ENCODE measurements at regions not wholly inside any gene's neighbourhood (a gene's known extent, or its start where the extent isn't known, plus 50 kb on each side); places are given as distances from the start of the nearest gene placed in this dataset.
A peak's percentile ranks its signal among the peaks of the same experiment; 100 is the strongest.

GRCh38 chr5:106097340-106097739 is 1573.4 kb downstream of the EFNA5 start:
- H2AFZ ChIP-seq (ENCODE audit: low read length): no peak overlapping the region
- DNase-seq: no peak
- Mint-ChIP-seq H3K9me3 (peaks cover 3 to 6% of the 10 kb centered on the region in 2 experiments; a peak in 2 of 5 replicates), H3K27ac (0 out of 7 replicates have a peak overlapping the region, but pooled peaks of 1 of the 3 experiments have one; percentile 30), H3K27me3 (ENCODE audit: low read depth) (no peaks in the 10 kb centered on the region), H3K4me3 (no peak overlapping the region), H3K36me3 (ENCODE audit: insufficient read depth in 1 of 3, low read depth in 3 of 3) (peaks cover 0 to 5% (median 2%) of the 10 kb centered on the region in 3 experiments; a peak in 4 of 7 replicates), H3K4me1 (peaks cover 3 to 4% of the 10 kb centered on the region in 2 experiments; a peak in 1 of 4 replicates)
- no peaks in the 10 kb centered on the region for H3K27me3 ChIP-seq (ENCODE audit: insufficient read depth, low read length)
- H3K56ac ChIP-seq (ENCODE audit: insufficient read length, low read depth, low read length): no peak overlapping the region
- H3K79me1 ChIP-seq (ENCODE audit: insufficient read depth, low read depth, low read length, poor library complexity, severe bottlenecking): no peaks in the 10 kb centered on the region
- no peak overlapping the region for H2BK5ac ChIP-seq (ENCODE audit: insufficient read length, low read length)
- H3K27ac ChIP-seq (ENCODE audit: insufficient read length, low read depth, low read length): no peak overlapping the region
- H3K23me2 ChIP-seq (ENCODE audit: insufficient read length, low read depth, low read length, poor library complexity, severe bottlenecking): no peaks in the 10 kb centered on the region
- no peak overlapping the region for H4K5ac ChIP-seq (ENCODE audit: insufficient read length, low read depth, low read length)
- H2AK5ac ChIP-seq (ENCODE audit: insufficient read length, low read length): no peak overlapping the region
- no peak overlapping the region for H3K14ac ChIP-seq (ENCODE audit: insufficient read depth, low read length)
- no peak overlapping the region for H2BK12ac ChIP-seq (ENCODE audit: insufficient read length, low read depth, low read length)
- H3K18ac ChIP-seq (ENCODE audit: insufficient read length, low read depth, low read length): no peak overlapping the region
- H4K8ac ChIP-seq (replicated peaks; ENCODE audit: insufficient read length, low read depth, low read length): no peak overlapping the region
- H4K91ac ChIP-seq (ENCODE audit: insufficient read length, low read depth, low read length): no peak overlapping the region
- no peak for TF ChIP-seq CTCF (conservative IDR thresholded peaks at IDR 0.05)
- no peaks in the 10 kb centered on the region for H4K20me1 ChIP-seq (ENCODE audit: control insufficient read depth, insufficient read depth, insufficient read length)
- no peak overlapping the region for H2BK15ac ChIP-seq (ENCODE audit: low read depth, low read length)
- H3T11ph ChIP-seq (ENCODE audit: low read length): no peak overlapping the region
- no CpG with 5 or more reads among the region's 1 CpG for WGBS (ENCODE audit: extremely low coverage, insufficient read length, low lambda C conversion rate)
- H3K4me1 ChIP-seq (ENCODE audit: insufficient read depth, low read length): no peaks in the 10 kb centered on the region
- H3K4me2 ChIP-seq (ENCODE audit: insufficient read depth, insufficient read length, low read length): no peak overlapping the region
- H2BK20ac ChIP-seq (ENCODE audit: low read depth, low read length, poor library complexity, severe bottlenecking): no peak overlapping the region
- no peak overlapping the region for H3K4ac ChIP-seq (ENCODE audit: low read depth, low read length)
- no peak overlapping the region for H3K9ac ChIP-seq (ENCODE audit: extremely low read depth, insufficient read length, low read length)
- H3K23ac ChIP-seq (ENCODE audit: insufficient read length, low read depth, low read length): no peak overlapping the region
- no peak overlapping the region for H2BK120ac ChIP-seq (ENCODE audit: low read depth, low read length, poor library complexity, severe bottlenecking)
- no peaks in the 10 kb centered on the region for H3K79me2 ChIP-seq (ENCODE audit: insufficient read depth, low read length)
- H3K9me3 ChIP-seq (ENCODE audit: control insufficient read depth, low read depth, low read length): no peaks in the 10 kb centered on the region
